ENCODE measurements at regions not wholly inside any gene's neighbourhood (a gene's known extent, or its start where the extent isn't known, plus 50 kb on each side); places are given as distances from the start of the nearest gene placed in this dataset.

DNA sequence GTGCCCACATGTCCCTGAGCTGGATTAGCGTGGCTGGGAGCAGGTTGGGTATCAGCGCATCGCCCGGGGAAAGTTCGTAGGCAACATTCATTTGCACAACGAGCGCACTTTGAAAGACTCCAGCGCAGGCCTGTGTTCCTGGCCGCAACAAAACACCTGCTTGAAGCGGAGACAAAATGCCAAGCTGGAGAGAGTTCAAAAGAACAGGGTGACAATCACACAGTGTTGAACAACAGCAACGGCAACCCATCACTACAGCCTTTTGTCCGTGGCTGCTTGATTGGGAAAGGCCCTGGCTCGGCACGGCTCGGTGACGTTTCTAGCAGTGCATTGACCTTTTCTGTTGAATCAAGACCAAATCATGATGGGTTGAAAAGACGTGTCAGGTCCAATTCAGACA lies 336.3 kb downstream of the IRX1 start:
- TF ChIP-seq, protein P1, sequence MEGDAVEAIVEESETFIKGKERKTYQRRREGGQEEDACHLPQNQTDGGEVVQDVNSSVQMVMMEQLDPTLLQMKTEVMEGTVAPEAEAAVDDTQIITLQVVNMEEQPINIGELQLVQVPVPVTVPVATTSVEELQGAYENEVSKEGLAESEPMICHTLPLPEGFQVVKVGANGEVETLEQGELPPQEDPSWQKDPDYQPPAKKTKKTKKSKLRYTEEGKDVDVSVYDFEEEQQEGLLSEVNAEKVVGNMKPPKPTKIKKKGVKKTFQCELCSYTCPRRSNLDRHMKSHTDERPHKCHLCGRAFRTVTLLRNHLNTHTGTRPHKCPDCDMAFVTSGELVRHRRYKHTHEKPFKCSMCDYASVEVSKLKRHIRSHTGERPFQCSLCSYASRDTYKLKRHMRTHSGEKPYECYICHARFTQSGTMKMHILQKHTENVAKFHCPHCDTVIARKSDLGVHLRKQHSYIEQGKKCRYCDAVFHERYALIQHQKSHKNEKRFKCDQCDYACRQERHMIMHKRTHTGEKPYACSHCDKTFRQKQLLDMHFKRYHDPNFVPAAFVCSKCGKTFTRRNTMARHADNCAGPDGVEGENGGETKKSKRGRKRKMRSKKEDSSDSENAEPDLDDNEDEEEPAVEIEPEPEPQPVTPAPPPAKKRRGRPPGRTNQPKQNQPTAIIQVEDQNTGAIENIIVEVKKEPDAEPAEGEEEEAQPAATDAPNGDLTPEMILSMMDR (IDR thresholded peaks at IDR 0.05): no peak
- TF ChIP-seq EP300 (IDR thresholded peaks at IDR 0.05): no peak
